A549 (cell line): ENCODE measurements at regions not wholly inside any gene's neighbourhood (a gene's known extent, or its start where the extent isn't known, plus 50 kb on each side); places are given as distances from the start of the nearest gene placed in this dataset.

Experiments used
- CTCF ChIP-seq: fragments of >200 bp; sonication (Bioruptor Twin); formaldehyde crosslinking; IDR thresholded peaks from 3 replicates; pipeline ENCODE4 v1.5.1; 2016
- EP300 ChIP-seq, 2 experiments: fragments of >200 bp; sonication (Bioruptor Twin); formaldehyde crosslinking; IDR thresholded peaks; 2 replicates in 1 of 2; 3 replicates in 1 of 2; pipeline ENCODE4 v1.6.1; 2016 to 2017
- ESRRA ChIP-seq: fragments of 150-350 bp; IDR thresholded peaks from 2 replicates; pipeline ENCODE4 v1.6.1; 2014; ENCODE audit warnings: mild to moderate bottlenecking, low read length, borderline replicate concordance
- JUN ChIP-seq, 2 experiments: fragments of >200 bp; sonication (Bioruptor Twin); formaldehyde crosslinking; IDR thresholded peaks; 2 replicates in 1 of 2; 3 replicates in 1 of 2; pipeline ENCODE4 v1.6.1; 2016 to 2017
- KDM5A ChIP-seq: fragments of 200-600 bp; sonication (generic); IDR thresholded peaks from 2 replicates; pipeline ENCODE4 v1.6.1; 2016; ENCODE audit warnings: antibody characterized with exemption, mild to moderate bottlenecking
- MAFK ChIP-seq: fragments of 450-650 bp; IDR thresholded peaks from 2 replicates; pipeline ENCODE4 v1.6.1; 2014; ENCODE audit not compliant: partially characterized antibody
- POLR2A ChIP-seq: IDR thresholded peaks from 2 replicates; pipeline ENCODE4 v1.6.1; 2012; ENCODE audit warnings: mild to moderate bottlenecking, low read length
- RNF2 ChIP-seq: fragments of 200-600 bp; sonication (generic); IDR thresholded peaks from 2 replicates; pipeline ENCODE4 v1.6.1; 2016; ENCODE audit warnings: low read depth, mild to moderate bottlenecking, antibody characterized with exemption, moderate library complexity, borderline replicate concordance
- SMC3 ChIP-seq: fragments of >200 bp; sonication (Bioruptor Twin); formaldehyde crosslinking; IDR thresholded peaks from 3 replicates; pipeline ENCODE4 v1.6.1; 2018; ENCODE audit warnings: inconsistent platforms
- TF ChIP-seq, protein P1 (sequence below): IDR thresholded peaks from 2 replicates; pipeline ENCODE4 v1.6.1; 2012
- TF ChIP-seq, protein P2 (sequence below): fragments of 200-600 bp; sonication (generic); IDR thresholded peaks from 2 replicates; pipeline ENCODE4 v1.6.1; 2016; ENCODE audit warnings: antibody characterized with exemption, mild to moderate bottlenecking, moderate library complexity

DNA sequence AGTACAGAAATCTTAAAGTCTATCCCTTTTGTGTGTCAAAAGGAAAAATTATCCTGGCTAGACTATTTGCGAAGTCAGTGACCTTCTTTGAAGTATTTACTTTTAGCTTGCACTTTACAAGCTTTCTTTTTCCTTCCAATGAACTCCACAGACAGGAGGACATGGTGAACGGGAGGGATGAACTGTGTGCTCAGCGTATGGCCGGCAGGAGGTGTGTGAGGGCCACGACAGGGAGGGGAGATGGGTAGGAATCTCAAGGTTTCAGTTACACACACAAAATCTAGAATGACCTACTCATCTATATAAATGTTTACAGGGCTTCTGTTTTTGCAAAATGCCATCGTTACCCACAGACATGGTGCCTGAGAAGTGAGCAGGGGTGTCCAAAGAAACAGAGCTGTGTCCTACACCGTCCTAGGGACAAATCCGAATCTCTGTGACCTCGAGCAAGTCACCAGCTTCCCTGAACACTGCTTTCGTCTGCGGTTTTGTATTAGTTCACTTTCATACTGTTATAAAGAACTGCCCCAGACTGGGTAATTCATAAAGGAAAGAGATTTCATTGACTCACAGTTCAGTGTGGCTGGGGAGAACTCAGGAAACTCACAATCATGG, 537.2 kb downstream of the LIG4 start:
- TF ChIP-seq EP300 (IDR thresholded peaks at IDR 0.05) (no peak), CTCF (no peak), SMC3 (no peak), POLR2A (no peak), ESRRA (no peak), JUN (IDR thresholded peaks at IDR 0.05) (no peak), MAFK (no peak), KDM5A (no peak), RNF2 (no peak)
- TF ChIP-seq, protein P1, sequence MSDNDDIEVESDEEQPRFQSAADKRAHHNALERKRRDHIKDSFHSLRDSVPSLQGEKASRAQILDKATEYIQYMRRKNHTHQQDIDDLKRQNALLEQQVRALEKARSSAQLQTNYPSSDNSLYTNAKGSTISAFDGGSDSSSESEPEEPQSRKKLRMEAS: no peak
- TF ChIP-seq, protein P2, sequence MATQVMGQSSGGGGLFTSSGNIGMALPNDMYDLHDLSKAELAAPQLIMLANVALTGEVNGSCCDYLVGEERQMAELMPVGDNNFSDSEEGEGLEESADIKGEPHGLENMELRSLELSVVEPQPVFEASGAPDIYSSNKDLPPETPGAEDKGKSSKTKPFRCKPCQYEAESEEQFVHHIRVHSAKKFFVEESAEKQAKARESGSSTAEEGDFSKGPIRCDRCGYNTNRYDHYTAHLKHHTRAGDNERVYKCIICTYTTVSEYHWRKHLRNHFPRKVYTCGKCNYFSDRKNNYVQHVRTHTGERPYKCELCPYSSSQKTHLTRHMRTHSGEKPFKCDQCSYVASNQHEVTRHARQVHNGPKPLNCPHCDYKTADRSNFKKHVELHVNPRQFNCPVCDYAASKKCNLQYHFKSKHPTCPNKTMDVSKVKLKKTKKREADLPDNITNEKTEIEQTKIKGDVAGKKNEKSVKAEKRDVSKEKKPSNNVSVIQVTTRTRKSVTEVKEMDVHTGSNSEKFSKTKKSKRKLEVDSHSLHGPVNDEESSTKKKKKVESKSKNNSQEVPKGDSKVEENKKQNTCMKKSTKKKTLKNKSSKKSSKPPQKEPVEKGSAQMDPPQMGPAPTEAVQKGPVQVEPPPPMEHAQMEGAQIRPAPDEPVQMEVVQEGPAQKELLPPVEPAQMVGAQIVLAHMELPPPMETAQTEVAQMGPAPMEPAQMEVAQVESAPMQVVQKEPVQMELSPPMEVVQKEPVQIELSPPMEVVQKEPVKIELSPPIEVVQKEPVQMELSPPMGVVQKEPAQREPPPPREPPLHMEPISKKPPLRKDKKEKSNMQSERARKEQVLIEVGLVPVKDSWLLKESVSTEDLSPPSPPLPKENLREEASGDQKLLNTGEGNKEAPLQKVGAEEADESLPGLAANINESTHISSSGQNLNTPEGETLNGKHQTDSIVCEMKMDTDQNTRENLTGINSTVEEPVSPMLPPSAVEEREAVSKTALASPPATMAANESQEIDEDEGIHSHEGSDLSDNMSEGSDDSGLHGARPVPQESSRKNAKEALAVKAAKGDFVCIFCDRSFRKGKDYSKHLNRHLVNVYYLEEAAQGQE: no peak
